Mucosa of descending colon (tissue), 3 donors: ENCODE measurements at regions not wholly inside any gene's neighbourhood (a gene's known extent, or its start where the extent isn't known, plus 50 kb on each side); places are given as distances from the start of the nearest gene placed in this dataset.
A peak's percentile ranks its signal among the peaks of the same experiment; 100 is the strongest.

Experiments used
- ATAC-seq: fragments of 200-7000 bp; cut with Tn5 transposase; one replicate; pipeline ENCODE4 v1.9.1; 2020; ENCODE audit warnings: mild to moderate bottlenecking, moderate library complexity
- DNase-seq, 3 donors: peaks; one replicate each; pipeline ENCODE4 v3.0.0-alpha.2; 2020
- H3K36me3 ChIP-seq: fragments of 200-600 bp; one replicate; pipeline ENCODE4 v1.8.0; 2021; ENCODE audit warnings: low read depth, mild to moderate bottlenecking
- H3K4me1 ChIP-seq: fragments of 200-600 bp; one replicate; pipeline ENCODE4 v1.8.0; 2021; ENCODE audit warnings: low read depth, mild to moderate bottlenecking
- H3K4me3 ChIP-seq: fragments of 200-600 bp; one replicate; pipeline ENCODE4 v1.8.0; 2021; ENCODE audit warnings: mild to moderate bottlenecking
- H3K9me3 ChIP-seq: fragments of 200-600 bp; one replicate; pipeline ENCODE4 v1.8.0; 2021; ENCODE audit warnings: mild to moderate bottlenecking
- intact Hi-C, 2 donors: fragments of 100-400 bp; cut with DNase I in 1 of 2; cut with micrococcal nuclease in 1 of 2; formaldehyde crosslinking; loops; one replicate each; pipeline versions ENCODE4 v1.11.0 to v1.11.1; 2022; cut with DNase I, micrococcal nuclease
- TF ChIP-seq, protein P1 (sequence below): fragments of 200-600 bp; IDR thresholded peaks from one replicate; pipeline ENCODE4 v1.8.0; 2022; ENCODE audit warnings: antibody characterized with exemption, mild to moderate bottlenecking
- donor health status: DM: no; HTN: no; CAD: no; lungs with moderate emphysema.
- donor health status: DM: no; HTN: no; CAD: no.
- donor health status: DM: no; HTN: yes; CAD: no.

DNA sequence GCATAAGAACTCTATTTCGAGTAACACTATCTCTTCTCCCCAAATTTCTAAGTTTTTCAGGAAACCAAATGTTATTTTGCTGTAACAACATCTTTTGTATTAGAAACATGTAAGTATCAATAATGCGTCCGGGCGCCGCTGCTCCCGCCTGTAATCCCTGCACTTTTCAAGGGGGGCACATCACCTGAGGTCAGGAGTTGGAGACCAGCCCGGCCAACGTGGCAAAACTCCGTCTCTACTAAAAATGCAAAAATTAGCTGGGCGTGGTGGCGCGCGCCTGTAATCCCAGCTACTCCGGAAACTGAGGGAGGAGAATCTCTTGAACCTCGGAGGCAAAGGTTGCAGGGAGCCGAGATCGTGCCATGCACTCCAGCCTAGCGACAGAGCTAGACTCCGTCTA is 881.1 kb upstream of the NUDT12 start:
- Histone ChIP-seq H3K4me1 (no peaks in the 10 kb centered on the region), H3K9me3 (no peaks in the 10 kb centered on the region), H3K36me3 (no peaks in the 10 kb centered on the region), H3K4me3 (no peak overlapping the region)
- intact Hi-C loops, result no loop called here
- TF ChIP-seq, protein P1, sequence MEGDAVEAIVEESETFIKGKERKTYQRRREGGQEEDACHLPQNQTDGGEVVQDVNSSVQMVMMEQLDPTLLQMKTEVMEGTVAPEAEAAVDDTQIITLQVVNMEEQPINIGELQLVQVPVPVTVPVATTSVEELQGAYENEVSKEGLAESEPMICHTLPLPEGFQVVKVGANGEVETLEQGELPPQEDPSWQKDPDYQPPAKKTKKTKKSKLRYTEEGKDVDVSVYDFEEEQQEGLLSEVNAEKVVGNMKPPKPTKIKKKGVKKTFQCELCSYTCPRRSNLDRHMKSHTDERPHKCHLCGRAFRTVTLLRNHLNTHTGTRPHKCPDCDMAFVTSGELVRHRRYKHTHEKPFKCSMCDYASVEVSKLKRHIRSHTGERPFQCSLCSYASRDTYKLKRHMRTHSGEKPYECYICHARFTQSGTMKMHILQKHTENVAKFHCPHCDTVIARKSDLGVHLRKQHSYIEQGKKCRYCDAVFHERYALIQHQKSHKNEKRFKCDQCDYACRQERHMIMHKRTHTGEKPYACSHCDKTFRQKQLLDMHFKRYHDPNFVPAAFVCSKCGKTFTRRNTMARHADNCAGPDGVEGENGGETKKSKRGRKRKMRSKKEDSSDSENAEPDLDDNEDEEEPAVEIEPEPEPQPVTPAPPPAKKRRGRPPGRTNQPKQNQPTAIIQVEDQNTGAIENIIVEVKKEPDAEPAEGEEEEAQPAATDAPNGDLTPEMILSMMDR, result no peak
- ATAC-seq (no peak), DNase-seq (no peak)

DNA sequence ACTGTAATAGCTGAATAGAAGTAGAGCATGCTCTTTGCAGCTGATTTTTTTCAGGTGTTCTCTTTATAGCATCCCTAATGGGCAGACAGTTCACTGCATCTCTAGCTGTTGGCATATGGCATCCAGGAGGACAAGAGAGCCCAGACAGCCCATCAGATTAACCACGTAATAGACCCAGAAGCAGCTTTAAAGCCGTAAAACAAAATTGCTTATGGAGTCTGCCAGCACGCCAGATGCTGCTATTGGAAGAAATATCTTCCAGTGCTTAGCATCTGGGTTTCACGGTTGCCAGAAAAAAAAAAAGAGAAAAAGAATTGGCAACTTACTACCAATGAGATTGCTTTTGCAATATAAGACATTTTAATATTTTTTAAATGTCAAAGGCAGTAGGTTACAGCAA is 869.4 kb upstream of the NUDT12 start:
- H3K4me1 ChIP-seq, result no peaks in the 10 kb centered on the region
- intact Hi-C loops, result no loop called here
- TF ChIP-seq, protein P1, result no peak
- no peaks in the 10 kb centered on the region for H3K9me3 ChIP-seq
- ATAC-seq (peak; percentile 28), DNase-seq (peak in 1 of 3 donors; percentile 15)
- H3K4me3 ChIP-seq, result no peak overlapping the region
- H3K36me3 ChIP-seq, result no peaks in the 10 kb centered on the region

DNA sequence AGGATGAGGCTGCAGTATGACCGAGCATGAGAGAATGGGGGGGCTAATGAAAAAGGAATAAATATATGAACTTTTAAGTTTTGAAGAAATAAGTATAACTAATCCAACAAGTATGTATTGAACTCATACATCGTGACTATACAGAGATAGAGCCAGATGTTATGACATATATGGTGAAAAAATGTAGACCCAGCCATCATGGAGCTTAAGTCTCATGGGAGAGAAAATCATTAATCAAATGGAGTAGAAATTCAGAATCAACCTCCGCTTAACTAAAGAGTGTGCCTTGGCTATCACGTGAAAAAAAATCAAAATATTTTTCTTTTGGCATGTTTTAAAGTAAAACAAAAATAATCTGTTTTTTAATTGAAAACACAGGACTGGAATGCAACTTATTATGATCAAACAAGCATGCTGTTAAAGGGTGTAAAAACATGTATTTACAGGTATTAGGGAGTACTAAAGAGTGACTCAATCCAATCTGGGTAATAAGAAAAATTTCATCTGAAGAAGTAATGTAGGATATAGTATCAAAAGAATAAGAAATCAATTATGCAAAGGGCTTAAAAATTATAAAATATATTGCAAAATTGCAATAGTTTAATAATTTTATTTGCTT is 868.5 kb upstream of the NUDT12 start:
- no peaks in the 10 kb centered on the region for H3K4me1 ChIP-seq
- no peak for ATAC-seq
- no peaks in the 10 kb centered on the region for H3K9me3 ChIP-seq
- TF ChIP-seq, protein P1, result no peak
- no peak overlapping the region for H3K4me3 ChIP-seq
- no peak for DNase-seq
- intact Hi-C loops, result no loop called here
- no peaks in the 10 kb centered on the region for H3K36me3 ChIP-seq

DNA sequence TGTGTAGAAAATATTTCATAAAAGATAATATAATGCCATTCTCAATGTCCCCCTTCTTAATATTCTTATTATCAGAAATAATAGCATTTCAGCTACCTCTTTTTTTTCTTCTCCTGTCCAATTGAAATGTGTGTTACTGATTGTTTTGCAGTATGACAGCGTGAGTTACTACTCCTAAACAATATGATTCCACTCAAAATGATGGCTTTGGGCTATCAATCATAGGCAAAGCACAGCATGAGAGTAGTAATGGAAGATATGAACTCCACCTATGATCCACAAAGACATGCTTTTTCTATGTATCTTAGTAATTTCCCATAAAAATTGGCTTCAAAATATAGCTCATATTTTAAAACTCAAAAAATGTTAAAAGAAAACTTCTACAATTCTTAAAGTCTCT is 867.3 kb upstream of the NUDT12 start:
- Histone ChIP-seq H3K9me3 (no peaks in the 10 kb centered on the region), H3K4me1 (no peaks in the 10 kb centered on the region), H3K36me3 (no peaks in the 10 kb centered on the region), H3K4me3 (no peak overlapping the region)
- intact Hi-C loops, result no loop called here
- DNase-seq (no peak), ATAC-seq (no peak)
- TF ChIP-seq, protein P1, result no peak

DNA sequence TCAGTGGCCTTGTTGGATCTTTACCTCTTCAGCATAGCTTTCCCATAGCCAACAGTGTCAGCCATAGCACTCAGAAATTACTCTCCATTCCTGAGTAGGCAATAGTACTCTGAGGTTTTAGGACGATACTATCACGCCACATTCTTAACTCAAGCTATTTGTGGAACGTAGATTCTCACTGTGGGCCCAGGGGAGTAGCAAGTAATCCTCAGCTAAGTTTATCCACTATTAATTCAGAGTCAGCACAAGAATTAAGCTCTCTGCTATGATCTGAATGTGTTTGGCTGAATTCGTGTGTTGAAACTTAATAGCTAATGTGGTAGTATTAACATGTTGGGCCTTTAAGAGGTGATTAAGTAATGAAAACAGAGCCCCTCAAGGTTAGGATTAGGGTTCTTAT is 858.8 kb upstream of the NUDT12 start:
- no peak for DNase-seq
- H3K36me3 ChIP-seq, result no peaks in the 10 kb centered on the region
- no peaks in the 10 kb centered on the region for H3K4me1 ChIP-seq
- intact Hi-C loops, result no loop called here
- H3K4me3 ChIP-seq, result no peak overlapping the region
- ATAC-seq, result no peak
- TF ChIP-seq, protein P1, result no peak
- H3K9me3 ChIP-seq, result no peaks in the 10 kb centered on the region

DNA sequence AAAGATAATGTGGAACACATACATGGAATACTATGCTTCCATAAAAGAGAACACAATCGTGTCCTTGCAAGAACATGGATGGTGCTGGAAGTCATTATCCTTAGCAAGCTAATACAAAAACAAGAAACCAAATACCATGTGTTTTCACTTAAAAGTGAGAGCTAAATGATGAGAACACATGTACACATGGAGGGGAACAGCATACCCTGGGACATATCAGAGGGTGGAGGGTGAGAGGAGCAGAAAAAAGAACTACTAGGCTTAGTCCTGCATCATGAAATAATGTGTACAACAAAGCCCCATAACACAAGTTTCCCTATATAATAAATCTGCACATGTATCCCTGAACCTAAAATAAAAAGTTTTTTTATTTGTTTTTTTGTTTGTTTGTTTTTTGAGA is 855.5 kb upstream of the NUDT12 start:
- intact Hi-C loops, result no loop called here
- DNase-seq, result no peak
- no peak for ATAC-seq
- TF ChIP-seq, protein P1, result no peak
- H3K4me3 ChIP-seq, result no peak overlapping the region
- no peaks in the 10 kb centered on the region for H3K4me1 ChIP-seq
- H3K9me3 ChIP-seq, result no peaks in the 10 kb centered on the region
- H3K36me3 ChIP-seq, result no peaks in the 10 kb centered on the region
